ENCODE measurements at regions not wholly inside any gene's neighbourhood (a gene's known extent, or its start where the extent isn't known, plus 50 kb on each side); places are given as distances from the start of the nearest gene placed in this dataset.
"Not testable (repeated sequence)": the region's sequence is repeated elsewhere in the genome, so short reads cannot be mapped to it uniquely, and the experiment has no call there.

GRCh38 chr6:51025082-51025777 lies 206.6 kb downstream of the TFAP2B start:
- no peaks in the 10 kb centered on the region for H3K27me3 ChIP-seq (ENCODE audit: control insufficient read depth in 2 of 2, insufficient read depth in 1 of 2, low read length in 1 of 2)
- no peak overlapping the region for H3K27ac ChIP-seq (ENCODE audit: low read depth in 1 of 2, low read length in 1 of 2)
- no peak overlapping the region for H3K4me3 ChIP-seq (ENCODE audit: low read length in 2 of 2)
- H3K4me1 ChIP-seq (ENCODE audit: control insufficient read depth in 2 of 2, insufficient read depth in 2 of 2, low read length in 2 of 2) = no peaks in the 10 kb centered on the region
- H3K9me3 ChIP-seq (ENCODE audit: control insufficient read depth in 2 of 2, insufficient read depth in 1 of 2, low read length in 1 of 2) = no peaks in the 10 kb centered on the region
- DNase-seq (ENCODE audit: low read depth in 6 of 9, low spot score in 9 of 9) = no peak
- 94% methylated on average over 18 of the region's 18 CpGs for WGBS
- H3K36me3 ChIP-seq (ENCODE audit: control insufficient read depth in 2 of 2, insufficient read depth in 2 of 2, low read length in 1 of 2) = no peaks in the 10 kb centered on the region

DNA sequence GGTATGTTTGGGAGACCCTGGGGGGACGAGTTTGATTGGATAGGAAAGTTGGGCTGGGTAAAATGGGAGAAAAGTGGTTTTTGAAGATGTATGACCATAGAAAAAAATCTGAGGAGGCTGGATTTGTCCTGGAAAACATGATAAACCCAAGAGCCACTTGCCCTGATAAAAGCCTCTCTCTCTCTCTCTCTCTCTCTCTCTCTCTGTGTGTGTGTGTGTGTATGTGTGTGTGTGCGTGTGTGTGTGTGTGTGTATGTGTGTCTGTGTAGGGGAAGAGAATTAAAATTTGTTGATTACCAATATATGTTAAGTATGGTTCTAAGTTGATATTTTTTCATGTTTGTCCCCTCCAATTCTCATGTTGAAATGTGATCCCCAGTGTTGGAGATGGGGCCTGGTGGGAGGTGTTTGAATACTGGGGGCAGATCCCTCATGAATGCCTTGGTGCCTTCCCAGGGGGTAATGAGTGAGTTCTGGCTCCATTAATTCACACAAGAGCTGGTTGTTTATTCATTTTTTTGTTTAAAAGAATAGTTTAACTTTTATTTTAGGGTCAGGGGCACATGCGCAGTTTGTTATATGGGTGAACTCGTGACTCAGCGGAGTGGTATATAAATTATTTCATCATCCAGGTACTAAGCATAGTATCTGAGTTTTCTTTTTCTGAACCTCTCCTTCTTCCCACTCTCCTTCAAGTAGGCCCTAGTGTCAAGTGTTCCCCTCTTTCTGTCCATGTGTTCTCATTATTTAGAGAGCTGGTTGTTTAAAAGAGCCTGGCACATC lies 208.8 kb downstream of the TFAP2B start:
- Histone ChIP-seq H3K4me3 (ENCODE audit: low read length in 2 of 2) (no peak overlapping the region), H3K27ac (ENCODE audit: low read depth in 1 of 2, low read length in 1 of 2) (no peak overlapping the region), H3K27me3 (ENCODE audit: control insufficient read depth in 2 of 2, insufficient read depth in 1 of 2, low read length in 1 of 2) (no peaks in the 10 kb centered on the region), H3K36me3 (ENCODE audit: control insufficient read depth in 2 of 2, insufficient read depth in 2 of 2, low read length in 1 of 2) (no peaks in the 10 kb centered on the region), H3K9me3 (ENCODE audit: control insufficient read depth in 2 of 2, insufficient read depth in 1 of 2, low read length in 1 of 2) (no peaks in the 10 kb centered on the region), H3K4me1 (ENCODE audit: control insufficient read depth in 2 of 2, insufficient read depth in 2 of 2, low read length in 2 of 2) (no peaks in the 10 kb centered on the region)
- DNase-seq (ENCODE audit: low read depth in 6 of 9, low spot score in 9 of 9) = no peak
- WGBS = 68% methylated on average over 5 of the region's 5 CpGs

GRCh38 chr6:51028276-51028675 lies 209.6 kb downstream of the TFAP2B start:
- Histone ChIP-seq H3K4me3 (ENCODE audit: low read length in 2 of 2) (no peak overlapping the region), H3K36me3 (ENCODE audit: control insufficient read depth in 2 of 2, insufficient read depth in 2 of 2, low read length in 1 of 2) (no peaks in the 10 kb centered on the region), H3K27ac (ENCODE audit: low read depth in 1 of 2, low read length in 1 of 2) (no peak overlapping the region), H3K9me3 (ENCODE audit: control insufficient read depth in 2 of 2, insufficient read depth in 1 of 2, low read length in 1 of 2) (no peaks in the 10 kb centered on the region), H3K4me1 (ENCODE audit: control insufficient read depth in 2 of 2, insufficient read depth in 2 of 2, low read length in 2 of 2) (no peaks in the 10 kb centered on the region), H3K27me3 (ENCODE audit: control insufficient read depth in 2 of 2, insufficient read depth in 1 of 2, low read length in 1 of 2) (no peaks in the 10 kb centered on the region)
- 0% methylated on average over 1 of the region's 1 CpG for WGBS
- DNase-seq (ENCODE audit: low read depth in 6 of 9, low spot score in 9 of 9) = no peak

- WGBS = 45% methylated on average over 1 of the region's 1 CpG
Observed at GRCh38 chr6:51029561-51029960, 210.9 kb downstream of the TFAP2B start.

GRCh38 chr6:51045548-51045947 lies 226.9 kb downstream of the TFAP2B start:
- no peaks in the 10 kb centered on the region for H3K4me1 ChIP-seq (ENCODE audit: control insufficient read depth in 2 of 2, insufficient read depth in 2 of 2, low read length in 2 of 2)
- no peak overlapping the region for H3K27ac ChIP-seq (ENCODE audit: low read depth in 1 of 2, low read length in 1 of 2)
- no peaks in the 10 kb centered on the region for H3K27me3 ChIP-seq (ENCODE audit: control insufficient read depth in 2 of 2, insufficient read depth in 1 of 2, low read length in 1 of 2)
- peak in 1 of 9 donors; percentile 19 for DNase-seq (ENCODE audit: low read depth in 6 of 9, low spot score in 9 of 9)
- H3K36me3 ChIP-seq (ENCODE audit: control insufficient read depth in 2 of 2, insufficient read depth in 2 of 2, low read length in 1 of 2) = no peaks in the 10 kb centered on the region
- no peak overlapping the region for H3K4me3 ChIP-seq (ENCODE audit: low read length in 2 of 2)
- H3K9me3 ChIP-seq (ENCODE audit: control insufficient read depth in 2 of 2, insufficient read depth in 1 of 2, low read length in 1 of 2) = no peaks in the 10 kb centered on the region
- WGBS = 90% methylated on average over 2 of the region's 2 CpGs

More at GRCh38 chr6:51029561-51029960, 210.9 kb downstream of the TFAP2B start:
- no peaks in the 10 kb centered on the region for H3K27me3 ChIP-seq (ENCODE audit: control insufficient read depth in 2 of 2, insufficient read depth in 1 of 2, low read length in 1 of 2)
- H3K27ac ChIP-seq (ENCODE audit: low read depth in 1 of 2, low read length in 1 of 2) = no peak overlapping the region
- no peaks in the 10 kb centered on the region for H3K36me3 ChIP-seq (ENCODE audit: control insufficient read depth in 2 of 2, insufficient read depth in 2 of 2, low read length in 1 of 2)
- H3K4me3 ChIP-seq (ENCODE audit: low read length in 2 of 2) = no peak overlapping the region
- H3K4me1 ChIP-seq (ENCODE audit: control insufficient read depth in 2 of 2, insufficient read depth in 2 of 2, low read length in 2 of 2) = no peaks in the 10 kb centered on the region
- DNase-seq (ENCODE audit: low read depth in 6 of 9, low spot score in 9 of 9) = no peak
- no peaks in the 10 kb centered on the region for H3K9me3 ChIP-seq (ENCODE audit: control insufficient read depth in 2 of 2, insufficient read depth in 1 of 2, low read length in 1 of 2)

- Histone ChIP-seq H3K27ac (ENCODE audit: low read depth in 1 of 2, low read length in 1 of 2) (no peak overlapping the region), H3K9me3 (ENCODE audit: control insufficient read depth in 2 of 2, insufficient read depth in 1 of 2, low read length in 1 of 2) (no peaks in the 10 kb centered on the region), H3K27me3 (ENCODE audit: control insufficient read depth in 2 of 2, insufficient read depth in 1 of 2, low read length in 1 of 2) (no peaks in the 10 kb centered on the region), H3K4me3 (ENCODE audit: low read length in 2 of 2) (no peak overlapping the region), H3K4me1 (ENCODE audit: control insufficient read depth in 2 of 2, insufficient read depth in 2 of 2, low read length in 2 of 2) (no peaks in the 10 kb centered on the region), H3K36me3 (ENCODE audit: control insufficient read depth in 2 of 2, insufficient read depth in 2 of 2, low read length in 1 of 2) (no peaks in the 10 kb centered on the region)
- 92% methylated on average over 3 of the region's 3 CpGs for WGBS
- no peak for DNase-seq (ENCODE audit: low read depth in 6 of 9, low spot score in 9 of 9)
Observed at GRCh38 chr6:51049288-51049982, 230.8 kb downstream of the TFAP2B start.

GRCh38 chr6:51049983-51050877 lies 231.6 kb downstream of the TFAP2B start:
- H3K27me3 ChIP-seq (ENCODE audit: control insufficient read depth in 2 of 2, insufficient read depth in 1 of 2, low read length in 1 of 2) = no peaks in the 10 kb centered on the region
- no peak for DNase-seq (ENCODE audit: low read depth in 6 of 9, low spot score in 9 of 9)
- no peak overlapping the region for H3K27ac ChIP-seq (ENCODE audit: low read depth in 1 of 2, low read length in 1 of 2)
- no peaks in the 10 kb centered on the region for H3K36me3 ChIP-seq (ENCODE audit: control insufficient read depth in 2 of 2, insufficient read depth in 2 of 2, low read length in 1 of 2)
- H3K4me3 ChIP-seq (ENCODE audit: low read length in 2 of 2) = no peak overlapping the region
- H3K4me1 ChIP-seq (ENCODE audit: control insufficient read depth in 2 of 2, insufficient read depth in 2 of 2, low read length in 2 of 2) = no peaks in the 10 kb centered on the region
- 33% methylated on average over 2 of the region's 2 CpGs for WGBS
- no peaks in the 10 kb centered on the region for H3K9me3 ChIP-seq (ENCODE audit: control insufficient read depth in 2 of 2, insufficient read depth in 1 of 2, low read length in 1 of 2)

GRCh38 chr6:51052716-51053115 lies 234.0 kb downstream of the TFAP2B start:
- WGBS = over 99% methylated on average over 2 of the region's 2 CpGs
- not testable (repeated sequence) for H3K36me3 ChIP-seq (ENCODE audit: control insufficient read depth in 2 of 2, insufficient read depth in 2 of 2, low read length in 1 of 2); H3K9me3 ChIP-seq (ENCODE audit: control insufficient read depth in 2 of 2, insufficient read depth in 1 of 2, low read length in 1 of 2); DNase-seq (ENCODE audit: low read depth in 6 of 9, low spot score in 9 of 9); H3K4me1 ChIP-seq (ENCODE audit: control insufficient read depth in 2 of 2, insufficient read depth in 2 of 2, low read length in 2 of 2); H3K4me3 ChIP-seq (ENCODE audit: low read length in 2 of 2); H3K27ac ChIP-seq (ENCODE audit: low read depth in 1 of 2, low read length in 1 of 2); H3K27me3 ChIP-seq (ENCODE audit: control insufficient read depth in 2 of 2, insufficient read depth in 1 of 2, low read length in 1 of 2)

Measured in thymus (tissue), 11 donors.